Nephron progenitor cell (in vitro differentiated cells): ENCODE measurements at regions not wholly inside any gene's neighbourhood (a gene's known extent, or its start where the extent isn't known, plus 50 kb on each side); places are given as distances from the start of the nearest gene placed in this dataset.

Source experiments
- DNase-seq: peaks from one replicate; pipeline ENCODE4 v3.0.0; 2021
- H3K27ac Mint-ChIP-seq: 2 replicates; pipeline ENCODE4 v1.8.0; 2021; ENCODE audit warnings: mild to moderate bottlenecking, moderate library complexity, mixed read lengths
- H3K27me3 Mint-ChIP-seq: 2 replicates; pipeline ENCODE4 v1.8.0; 2021; ENCODE audit warnings: mild to moderate bottlenecking, low read depth, mixed read lengths; ENCODE audit not compliant: poor library complexity
- H3K36me3 Mint-ChIP-seq: 2 replicates; pipeline ENCODE4 v1.8.0; 2021; ENCODE audit warnings: low read depth, mixed read lengths
- H3K4me1 Mint-ChIP-seq: 2 replicates; pipeline ENCODE4 v1.8.0; 2021; ENCODE audit warnings: mixed read lengths
- H3K4me3 Mint-ChIP-seq: 2 replicates; pipeline ENCODE4 v1.8.0; 2021; ENCODE audit warnings: mild to moderate bottlenecking, moderate library complexity, mixed read lengths
- H3K9me3 Mint-ChIP-seq: 2 replicates; pipeline ENCODE4 v1.8.0; 2021; ENCODE audit warnings: mild to moderate bottlenecking, moderate library complexity, mixed read lengths
- CTCF ChIP-seq: fragments of 200-600 bp; sonication (generic); IDR thresholded peaks from 2 replicates; pipeline ENCODE4 v1.5.0; 2021; ENCODE audit warnings: antibody characterized with exemption

- peaks cover 4% of the 10 kb centered on the region for H3K27me3 Mint-ChIP-seq
- H3K27ac Mint-ChIP-seq, result no peak overlapping the region
- H3K4me3 Mint-ChIP-seq, result no peak overlapping the region
- no peak for TF ChIP-seq CTCF
- H3K9me3 Mint-ChIP-seq, result peaks cover 73% of the 10 kb centered on the region
- no peaks in the 10 kb centered on the region for H3K4me1 Mint-ChIP-seq
- no peaks in the 10 kb centered on the region for H3K36me3 Mint-ChIP-seq
- no peak for DNase-seq
Observed at GRCh38 chr16:35252356-35252936, 1793.0 kb downstream of the TP53TG3F start.

- peaks cover 4% of the 10 kb centered on the region for H3K27me3 Mint-ChIP-seq
- DNase-seq, result no peak
- peaks cover 79% of the 10 kb centered on the region for H3K9me3 Mint-ChIP-seq
- H3K4me3 Mint-ChIP-seq, result no peak overlapping the region
- H3K4me1 Mint-ChIP-seq, result no peaks in the 10 kb centered on the region
- H3K36me3 Mint-ChIP-seq, result no peaks in the 10 kb centered on the region
- no peak overlapping the region for H3K27ac Mint-ChIP-seq
- TF ChIP-seq CTCF, result no peak
Observed at GRCh38 chr16:35255186-35255803, 1795.9 kb downstream of the TP53TG3F start.

- DNase-seq, result no peak
- Mint-ChIP-seq H3K36me3 (no peaks in the 10 kb centered on the region), H3K27ac (no peak overlapping the region), H3K4me1 (no peaks in the 10 kb centered on the region), H3K4me3 (no peak overlapping the region), H3K27me3 (peaks cover 4% of the 10 kb centered on the region), H3K9me3 (peaks cover 81% of the 10 kb centered on the region)
- no peak for TF ChIP-seq CTCF
Observed at GRCh38 chr16:35255816-35256215, 1796.4 kb downstream of the TP53TG3F start.

GRCh38 chr16:35258381-35258780, 1799.0 kb downstream of the TP53TG3F start:
- H3K27ac Mint-ChIP-seq, result no peak overlapping the region
- no peaks in the 10 kb centered on the region for H3K4me1 Mint-ChIP-seq
- peaks cover 84% of the 10 kb centered on the region for H3K9me3 Mint-ChIP-seq
- no peak for DNase-seq
- H3K4me3 Mint-ChIP-seq, result no peak overlapping the region
- TF ChIP-seq CTCF, result no peak
- no peaks in the 10 kb centered on the region for H3K36me3 Mint-ChIP-seq
- peaks cover 4% of the 10 kb centered on the region for H3K27me3 Mint-ChIP-seq

GRCh38 chr16:35295856-35296255, 1836.4 kb downstream of the TP53TG3F start:
- no peaks in the 10 kb centered on the region for H3K36me3 Mint-ChIP-seq
- no peaks in the 10 kb centered on the region for H3K27me3 Mint-ChIP-seq
- no peak overlapping the region for H3K4me3 Mint-ChIP-seq
- H3K9me3 Mint-ChIP-seq, result peaks cover 83% of the 10 kb centered on the region
- no peaks in the 10 kb centered on the region for H3K4me1 Mint-ChIP-seq
- no peak for DNase-seq
- H3K27ac Mint-ChIP-seq, result no peak overlapping the region
- TF ChIP-seq CTCF, result no peak
